Kasumi-1 (cell line): ENCODE measurements at regions not wholly inside any gene's neighbourhood (a gene's known extent, or its start where the extent isn't known, plus 50 kb on each side); places are given as distances from the start of the nearest gene placed in this dataset.

Experiments
- DNase-seq, 2 experiments: peaks; one replicate each; lab custom pipeline; 2025; lab: John Stamatoyannopoulos, UW

GRCh38 chr4:176011529-176011928 lies 54.1 kb upstream of the WDR17 start:
- no peak for DNase-seq

DNA sequence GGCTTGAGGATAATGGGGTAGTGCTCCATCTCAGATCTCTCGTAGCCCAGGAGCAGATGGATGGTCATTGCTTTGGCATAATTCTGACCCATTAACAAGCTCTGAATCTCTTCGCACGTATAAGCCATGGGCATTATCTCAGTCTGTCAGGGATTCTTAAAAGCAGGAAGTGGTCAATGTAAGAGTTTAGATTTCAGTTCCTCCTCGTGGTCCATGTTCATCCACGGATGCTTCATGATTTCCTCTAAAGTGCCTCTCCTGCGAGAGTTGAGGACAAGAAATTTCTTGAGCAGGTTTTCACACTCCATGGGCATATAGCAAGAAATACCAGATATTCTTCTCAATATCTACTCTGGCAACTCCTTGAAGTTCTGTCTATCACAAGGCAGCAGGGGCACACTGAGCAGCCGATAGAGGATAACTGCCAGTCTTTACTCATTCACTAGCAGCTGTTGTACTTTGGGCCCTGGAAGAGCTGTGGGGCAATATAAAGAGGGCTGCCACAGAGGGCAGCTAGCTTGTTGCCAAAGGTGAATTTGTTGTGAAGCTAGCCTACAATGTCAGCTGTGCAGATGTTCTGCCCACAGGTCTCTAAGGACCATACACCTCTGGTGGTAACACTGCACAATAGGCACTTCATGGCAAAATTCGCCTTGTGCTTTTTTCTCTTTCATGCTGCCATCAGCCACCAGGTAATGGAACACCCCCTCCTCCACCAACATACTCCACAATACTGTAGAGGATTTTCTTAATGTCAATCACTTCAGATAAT lies 52.0 kb upstream of the WDR17 start:
- DNase-seq, result peak in 1 of 2 experiments; percentile 31

DNA sequence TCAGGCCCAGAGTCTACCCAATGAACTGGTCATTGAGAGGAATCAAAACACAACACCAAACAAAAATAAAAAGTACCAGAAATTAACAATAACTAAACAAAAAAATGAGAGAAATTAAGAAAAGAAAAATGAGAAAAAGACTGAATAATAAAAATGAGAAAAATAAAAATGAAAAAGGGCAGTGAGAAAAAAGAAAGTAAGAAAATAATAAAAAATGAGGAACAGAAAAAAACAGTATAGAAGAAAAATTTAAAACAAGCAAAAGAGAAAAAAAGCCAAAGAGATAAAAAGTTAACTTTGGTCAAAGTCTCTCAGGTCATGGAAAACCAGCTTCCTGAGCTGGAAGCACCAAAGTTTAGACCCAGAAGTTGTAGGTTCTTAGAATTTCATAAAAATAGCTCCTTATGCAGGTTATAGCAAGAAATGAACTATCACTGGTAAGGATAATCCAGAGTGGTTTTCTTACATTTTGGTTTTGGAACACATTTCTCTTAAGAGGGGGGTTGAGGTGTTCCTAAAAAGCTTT lies 51.0 kb upstream of the WDR17 start:
- no peak for DNase-seq
